Common myeloid progenitor, CD34-positive (primary cell): ENCODE measurements at regions not wholly inside any gene's neighbourhood (a gene's known extent, or its start where the extent isn't known, plus 50 kb on each side); places are given as distances from the start of the nearest gene placed in this dataset.
A peak's percentile ranks its signal among the peaks of the same experiment; 100 is the strongest.

Experiments
- CTCF ChIA-PET: fragments of 350-600 bp; sonication (Branson Sonifier 250); formaldehyde crosslinking; loops from one replicate; lab custom pipeline; 2021; ENCODE audit warnings: antibody characterized with exemption; lab: Charles Lee
- POLR2A ChIA-PET: fragments of 350-600 bp; sonication (Branson Sonifier 250); formaldehyde crosslinking; loops from one replicate; lab custom pipeline; 2021; ENCODE audit warnings: antibody characterized with exemption; lab: Charles Lee
- DNase-seq, 3 donors: peaks; one replicate each; pipeline versions ENCODE4 v3.0.0 to v3.0.0-alpha.2; 2013
- H3K27ac ChIP-seq, 2 experiments: 1 replicate in 1 of 2; 2 replicates in 1 of 2; pipeline ENCODE4 v1.7.0; 2013; ENCODE audit warnings: inconsistent platforms in 2 of 2, low read length in 2 of 2, mild to moderate bottlenecking in 2 of 2, low read depth in 1 of 2, moderate library complexity in 1 of 2; ENCODE audit not compliant: severe bottlenecking in 2 of 2, insufficient read depth in 1 of 2, poor library complexity in 1 of 2
- H3K27me3 ChIP-seq, 5 experiments: replicated peaks in 2 of 5; 1 replicate in 3 of 5; 2 replicates in 2 of 5; pipeline versions ENCODE4 v1.6.1 to v1.7.0; 2013; ENCODE audit warnings: low read length in 4 of 5, mild to moderate bottlenecking in 2 of 5, moderate library complexity in 2 of 5, inconsistent platforms in 1 of 5; ENCODE audit not compliant: insufficient read depth in 5 of 5, control insufficient read depth in 4 of 5
- H3K36me3 ChIP-seq, 4 experiments: 1 replicate in 2 of 4; 2 replicates in 2 of 4; pipeline versions ENCODE4 v1.6.1 to v1.7.0; 2013; ENCODE audit warnings: low read length in 3 of 4, control low read depth in 1 of 4, mild to moderate bottlenecking in 1 of 4; ENCODE audit not compliant: control insufficient read depth in 4 of 4, insufficient read depth in 4 of 4
- H3K4me1 ChIP-seq, 4 experiments: 1 replicate in 3 of 4; 2 replicates in 1 of 4; pipeline versions ENCODE4 v1.6.1 to v1.7.1; 2013; ENCODE audit warnings: low read length in 3 of 4, mild to moderate bottlenecking in 3 of 4, control low read depth in 1 of 4, inconsistent platforms in 1 of 4, moderate library complexity in 1 of 4; ENCODE audit not compliant: control insufficient read depth in 4 of 4, insufficient read depth in 4 of 4; ENCODE audit errors: control extremely low read depth in 1 of 4
- H3K4me3 ChIP-seq, 7 experiments: 1 replicate in 4 of 7; 2 replicates in 3 of 7; pipeline versions ENCODE4 v1.5.1 to v1.7.0; 2013; ENCODE audit warnings: mild to moderate bottlenecking in 7 of 7, low read length in 6 of 7, moderate library complexity in 6 of 7, inconsistent platforms in 2 of 7, low read depth in 2 of 7, control low read depth in 1 of 7; ENCODE audit not compliant: insufficient read depth in 4 of 7, control insufficient read depth in 1 of 7; ENCODE audit errors: extremely low read depth in 1 of 7
- H3K9me3 ChIP-seq, 5 experiments: 1 replicate in 4 of 5; 2 replicates in 1 of 5; pipeline versions ENCODE4 v1.6.1 to v1.7.1; 2013; ENCODE audit warnings: low read length in 4 of 5, mild to moderate bottlenecking in 2 of 5, inconsistent platforms in 1 of 5, low read depth in 1 of 5, moderate library complexity in 1 of 5; ENCODE audit not compliant: control insufficient read depth in 4 of 5, insufficient read depth in 2 of 5; ENCODE audit errors: control extremely low read depth in 1 of 5
- WGBS: methylation state at CpG from one replicate; pipeline ENCODE4 v1.1.5; 2013; ENCODE audit not compliant: insufficient coverage; 5-methylcytosine and 5-hydroxymethylcytosine counted together

DNA sequence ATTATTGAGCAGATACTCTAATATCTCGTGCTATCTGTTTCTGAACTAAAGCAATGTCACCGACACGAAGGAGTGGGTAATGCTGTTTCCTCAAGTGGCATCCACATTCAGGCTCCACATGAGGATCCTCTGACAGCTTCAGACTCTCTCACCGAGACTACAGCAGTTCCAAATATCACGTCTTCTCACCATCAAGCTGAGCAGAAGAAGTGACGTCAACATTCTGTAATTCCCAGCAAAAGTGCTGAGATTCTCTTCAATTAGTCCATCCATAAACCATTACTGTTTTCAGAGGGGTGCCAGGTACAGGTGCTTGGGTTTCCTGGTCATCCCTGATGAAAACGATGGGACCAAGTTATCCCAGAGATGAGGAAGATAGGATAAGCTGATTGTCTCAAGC, 110.0 kb upstream of the DACH1 start:
- H3K9me3 ChIP-seq, result peaks cover 0 to 5% (median 0%) of the 10 kb centered on the region in 5 experiments
- H3K27me3 ChIP-seq, result no peaks in the 10 kb centered on the region
- no peak overlapping the region for H3K27ac ChIP-seq
- no peaks in the 10 kb centered on the region for H3K36me3 ChIP-seq
- CTCF ChIA-PET, result interaction anchor here (1.0 to 1.6 kb wide), 3 partner anchors 97 to 788 kb away, joined by 3 to 5 read pairs (median 3); no protein-coding TSS in a partner anchor
- no peaks in the 10 kb centered on the region for H3K4me1 ChIP-seq
- WGBS, result 97% methylated on average over 7 of the region's 7 CpGs
- DNase-seq, result no peak
- H3K4me3 ChIP-seq, result no peak overlapping the region
- POLR2A ChIA-PET, result interaction anchor here (0.7 kb wide), 1 partner anchor 1253 kb away, joined by 3 read pairs; no protein-coding TSS in a partner anchor

DNA sequence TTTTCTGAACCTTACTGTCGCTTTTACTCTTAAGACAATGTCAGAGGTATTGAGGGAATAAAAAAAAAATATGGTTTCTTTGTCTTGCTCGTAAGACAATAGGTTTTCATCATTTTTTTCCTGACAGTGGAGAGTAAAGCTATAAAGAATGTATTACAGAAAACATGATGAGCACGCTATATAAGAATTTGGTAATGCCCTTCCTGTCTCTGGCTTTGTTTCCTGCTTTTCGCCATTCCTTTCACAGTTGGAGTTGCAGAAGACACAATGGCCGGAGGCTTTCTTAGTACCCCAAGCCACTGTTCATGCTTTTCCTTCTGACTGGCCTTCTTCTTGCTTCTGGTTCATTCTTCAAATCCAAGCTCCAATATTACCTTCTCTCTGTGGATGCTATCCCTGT, 101.0 kb upstream of the DACH1 start:
- Histone ChIP-seq H3K4me3 (no peak overlapping the region), H3K27ac (no peak overlapping the region), H3K4me1 (peaks cover 0 to 3% (median 0%) of the 10 kb centered on the region in 4 experiments), H3K27me3 (no peaks in the 10 kb centered on the region), H3K9me3 (no peaks in the 10 kb centered on the region), H3K36me3 (no peaks in the 10 kb centered on the region)
- CTCF ChIA-PET, result interaction anchor here (0.6 to 1.2 kb wide), 2 partner anchors 10 to 13 kb away, joined by 3 read pairs; no protein-coding TSS in a partner anchor
- no peak for DNase-seq
- POLR2A ChIA-PET, result no interaction called here
- 99% methylated on average over 5 of the region's 5 CpGs for WGBS

DNA sequence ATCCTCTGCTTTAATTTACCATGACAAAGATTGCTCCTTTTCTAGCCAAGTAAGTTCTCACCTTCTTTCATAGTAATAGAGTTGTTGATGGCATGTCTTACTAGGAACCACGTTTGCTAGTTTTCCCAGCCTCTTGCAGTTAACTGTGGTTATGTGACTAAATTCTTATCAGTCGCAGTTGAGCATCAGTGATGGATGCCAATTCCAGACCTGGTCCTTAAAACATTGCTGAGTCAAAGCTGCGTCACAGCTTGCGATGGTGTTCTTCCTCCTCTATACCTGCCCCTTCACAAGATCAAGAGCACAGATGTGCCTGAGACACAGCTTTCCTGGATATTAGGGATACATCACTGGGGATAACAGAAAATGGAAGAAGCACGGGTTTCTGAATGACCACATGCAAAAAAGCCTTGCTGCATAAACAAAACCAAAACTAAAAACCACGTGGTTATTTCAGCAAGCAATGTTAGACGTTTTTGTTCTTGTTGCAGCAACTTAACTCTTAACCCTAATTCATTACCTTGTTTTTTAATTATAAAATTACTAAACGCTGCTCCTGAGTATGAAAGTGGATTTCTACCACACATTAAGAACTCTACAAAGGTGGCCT, 97.6 kb upstream of the DACH1 start:
- peak; percentile 24 to 77 (median 65) for DNase-seq
- CTCF ChIA-PET, result no interaction called here
- no peaks in the 10 kb centered on the region for H3K9me3 ChIP-seq
- POLR2A ChIA-PET, result no interaction called here
- H3K4me3 ChIP-seq, result peak overlapping the region in 4 of 7 experiments; percentile 55 to 88 (median 66)
- no peaks in the 10 kb centered on the region for H3K36me3 ChIP-seq
- 44% methylated on average over 5 of the region's 8 CpGs for WGBS
- peaks cover 0 to 3% (median 0%) of the 10 kb centered on the region in 4 experiments for H3K4me1 ChIP-seq
- H3K27me3 ChIP-seq, result no peaks in the 10 kb centered on the region
- no peak overlapping the region for H3K27ac ChIP-seq

- POLR2A ChIA-PET, result no interaction called here
- CTCF ChIA-PET, result no interaction called here
- Histone ChIP-seq H3K4me3 (no peak overlapping the region), H3K27ac (no peak overlapping the region), H3K9me3 (no peaks in the 10 kb centered on the region), H3K4me1 (peaks cover 0 to 3% (median 0%) of the 10 kb centered on the region in 4 experiments), H3K36me3 (no peaks in the 10 kb centered on the region), H3K27me3 (no peaks in the 10 kb centered on the region)
- 100% methylated on average over 3 of the region's 3 CpGs for WGBS
- DNase-seq, result no peak
Measured at GRCh38 chr13:71962735-71963134, 95.7 kb upstream of the DACH1 start.

- WGBS, result no CpG with 5 or more reads among the region's 2 CpGs
- H3K4me1 ChIP-seq, result peaks cover 0 to 3% (median 0%) of the 10 kb centered on the region in 4 experiments
- ChIA-PET POLR2A (no interaction called here), CTCF (no interaction called here)
- no peak for DNase-seq
- H3K4me3 ChIP-seq, result no peak overlapping the region
- H3K9me3 ChIP-seq, result no peaks in the 10 kb centered on the region
- no peaks in the 10 kb centered on the region for H3K36me3 ChIP-seq
- no peak overlapping the region for H3K27ac ChIP-seq
- no peaks in the 10 kb centered on the region for H3K27me3 ChIP-seq
Measured at GRCh38 chr13:71962126-71962525, 95.1 kb upstream of the DACH1 start.

GRCh38 chr13:71949441-71949840, 82.4 kb upstream of the DACH1 start:
- no peaks in the 10 kb centered on the region for H3K27me3 ChIP-seq
- H3K9me3 ChIP-seq, result peaks cover 0 to 3% (median 0%) of the 10 kb centered on the region in 5 experiments
- POLR2A ChIA-PET, result no interaction called here
- DNase-seq, result no peak
- H3K27ac ChIP-seq, result no peak overlapping the region
- peaks cover 0 to under 1% (median 0%) of the 10 kb centered on the region in 4 experiments for H3K4me1 ChIP-seq
- 100% methylated on average over 2 of the region's 2 CpGs for WGBS
- no peak overlapping the region for H3K4me3 ChIP-seq
- no peaks in the 10 kb centered on the region for H3K36me3 ChIP-seq
- CTCF ChIA-PET, result interaction anchor here (2.0 kb wide), 1 partner anchor 49 kb away, joined by 5 read pairs; no protein-coding TSS in a partner anchor

DNA sequence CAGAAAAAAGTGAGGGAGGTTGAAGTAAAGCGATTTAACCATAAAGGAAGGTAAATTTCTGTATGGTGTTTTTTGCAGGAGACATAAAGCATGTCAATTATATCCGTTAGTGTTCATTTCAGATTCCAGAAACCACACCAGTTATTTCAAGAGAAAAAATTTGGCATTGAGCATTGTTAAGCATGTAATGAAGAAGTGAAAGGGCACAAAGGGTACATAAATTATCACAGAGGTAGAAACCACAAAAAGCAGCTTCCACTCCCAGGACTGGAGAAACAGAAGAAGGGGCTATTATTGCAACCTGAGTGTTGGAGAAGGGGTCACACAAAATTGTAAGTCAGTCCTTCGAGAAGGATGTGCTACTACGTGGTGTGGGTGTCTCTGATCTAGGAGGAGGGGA, 72.2 kb upstream of the DACH1 start:
- no peaks in the 10 kb centered on the region for H3K27me3 ChIP-seq
- peak in 2 of 3 donors; percentile 68 to 84 for DNase-seq
- CTCF ChIA-PET, result no interaction called here
- H3K27ac ChIP-seq, result no peak overlapping the region
- 0% methylated on average over 2 of the region's 4 CpGs for WGBS
- H3K9me3 ChIP-seq, result no peaks in the 10 kb centered on the region
- POLR2A ChIA-PET, result no interaction called here
- H3K36me3 ChIP-seq, result no peaks in the 10 kb centered on the region
- peaks cover 6 to 45% (median 10%) of the 10 kb centered on the region in 4 experiments for H3K4me1 ChIP-seq
- peak overlapping the region in 3 of 7 experiments; percentile 4 to 66 (median 28) for H3K4me3 ChIP-seq
